Testis (tissue), 2 donors: ENCODE measurements at regions not wholly inside any gene's neighbourhood (a gene's known extent, or its start where the extent isn't known, plus 50 kb on each side); places are given as distances from the start of the nearest gene placed in this dataset.

Source experiments
- DNase-seq: peaks from one replicate; pipeline ENCODE4 v3.0.0-alpha.2; 2019
- H3K27ac ChIP-seq, 2 donors: fragments of 200-600 bp; sonication (generic); one replicate each; pipeline ENCODE4 v1.5.1; 2019
- H3K27me3 ChIP-seq: fragments of 200-600 bp; sonication (generic); one replicate; pipeline ENCODE4 v1.5.1; 2019
- H3K36me3 ChIP-seq: fragments of 200-600 bp; sonication (generic); one replicate; pipeline ENCODE4 v1.5.1; 2017; ENCODE audit warnings: low read depth; ENCODE audit errors: missing control alignments
- H3K4me1 ChIP-seq: fragments of 200-600 bp; sonication (generic); one replicate; pipeline ENCODE4 v1.5.1; 2019
- H3K4me3 ChIP-seq, 2 donors: fragments of 200-600 bp; sonication (generic); one replicate each; pipeline ENCODE4 v1.5.1; 2017 to 2019
- H3K9me3 ChIP-seq: fragments of 200-600 bp; sonication (generic); one replicate; pipeline ENCODE4 v1.5.1; 2017
- CTCF ChIP-seq, 3 experiments: fragments of 450-650 bp in 2 of 3; fragments of 200-600 bp in 1 of 3; sonication (generic) in 1 of 3; IDR thresholded peaks; one replicate each; pipeline ENCODE4 v1.5.1; 2016 to 2019; ENCODE audit warnings: antibody characterized with exemption in 3 of 3, mild to moderate bottlenecking in 2 of 3, moderate library complexity in 1 of 3
- POLR2A ChIP-seq: fragments of 450-650 bp; IDR thresholded peaks from one replicate; pipeline ENCODE4 v1.6.1; 2017; ENCODE audit warnings: antibody characterized with exemption, mild to moderate bottlenecking, moderate library complexity
- WGBS, 2 donors: methylation state at CpG; one replicate each; pipeline ENCODE4 v1.1.5; 2018; 5-methylcytosine and 5-hydroxymethylcytosine counted together
- intact Hi-C: fragments of 100-400 bp; cut with DNase I; formaldehyde crosslinking; loops from one replicate; pipeline ENCODE4 v1.15.1; 2023; ENCODE audit warnings: low total_unique reads

DNA sequence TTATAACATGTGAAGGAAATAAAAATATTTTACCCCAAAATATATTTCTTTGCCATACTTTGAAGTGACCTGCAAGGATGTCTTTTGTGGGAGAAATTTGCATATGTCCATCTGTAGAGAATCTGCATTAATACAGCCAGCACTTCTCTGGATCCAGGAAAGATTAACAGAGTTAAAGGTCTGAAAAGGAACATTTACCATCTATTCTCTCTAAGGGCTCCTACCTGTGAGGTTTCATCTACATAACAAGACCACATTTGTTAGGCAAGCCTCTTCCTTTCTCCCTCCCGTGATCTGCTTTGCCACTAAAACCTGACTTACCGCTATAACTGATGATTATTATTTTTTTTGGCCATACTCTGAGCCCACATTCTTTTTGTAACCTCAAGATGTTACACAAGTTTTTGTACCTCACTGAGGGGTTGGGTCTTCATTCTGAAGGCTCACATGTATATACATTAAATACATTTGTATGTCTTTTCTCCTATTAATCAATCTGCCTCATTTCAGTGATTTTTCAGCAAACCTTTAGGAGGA is 129.4 kb downstream of the AKR1D1 start:
- Histone ChIP-seq H3K27me3 (no peaks in the 10 kb centered on the region), H3K9me3 (no peaks in the 10 kb centered on the region), H3K4me3 (no peak overlapping the region), H3K4me1 (no peaks in the 10 kb centered on the region), H3K36me3 (no peaks in the 10 kb centered on the region), H3K27ac (no peak overlapping the region)
- DNase-seq = no peak
- TF ChIP-seq CTCF (IDR thresholded peaks at IDR 0.05) (no peak), POLR2A (no peak)
- WGBS, 2 donors = 68 to 80% methylated on average over 2 of the region's 2 CpGs
- intact Hi-C loops = no loop called here

GRCh38 chr7:138207555-138207971 is 131.3 kb downstream of the AKR1D1 start:
- Histone ChIP-seq H3K4me3 (no peak overlapping the region), H3K4me1 (no peaks in the 10 kb centered on the region), H3K9me3 (no peaks in the 10 kb centered on the region), H3K27ac (no peak overlapping the region), H3K36me3 (no peaks in the 10 kb centered on the region), H3K27me3 (no peaks in the 10 kb centered on the region)
- 67 to 75% methylated on average over 3 of the region's 3 CpGs for WGBS, 2 donors
- DNase-seq = no peak
- intact Hi-C loops = no loop called here
- TF ChIP-seq POLR2A (no peak), CTCF (IDR thresholded peaks at IDR 0.05) (no peak)

- Histone ChIP-seq H3K4me1 (no peaks in the 10 kb centered on the region), H3K27ac (no peak overlapping the region), H3K36me3 (no peaks in the 10 kb centered on the region), H3K4me3 (no peak overlapping the region), H3K27me3 (no peaks in the 10 kb centered on the region), H3K9me3 (no peaks in the 10 kb centered on the region)
- WGBS, 2 donors = 84 to 88% methylated on average over 3 of the region's 3 CpGs
- DNase-seq = no peak
- TF ChIP-seq POLR2A (no peak), CTCF (IDR thresholded peaks at IDR 0.05) (no peak)
- intact Hi-C loops = no loop called here
Observed at GRCh38 chr7:138208142-138208570, 131.9 kb downstream of the AKR1D1 start.

DNA sequence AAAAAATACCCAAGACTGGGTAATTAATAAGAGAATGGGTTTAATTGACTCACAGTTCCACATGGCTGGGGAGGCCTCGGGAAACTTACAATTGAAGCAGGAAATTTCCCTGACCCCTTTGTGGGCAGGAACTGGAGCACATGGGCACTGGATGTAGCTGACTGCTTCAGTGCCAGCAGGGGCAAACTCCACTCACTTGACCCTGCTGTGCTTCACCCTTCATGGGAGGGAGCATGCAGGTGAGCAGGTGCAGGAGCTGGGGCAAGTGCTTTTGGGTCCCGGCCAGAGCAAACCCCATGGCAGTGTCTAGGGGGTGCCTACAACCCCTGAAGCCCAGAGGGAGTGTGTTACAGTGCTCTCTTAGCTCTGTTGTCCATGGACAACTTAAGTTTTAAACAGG is 132.6 kb downstream of the AKR1D1 start:
- Histone ChIP-seq H3K27ac (no peak overlapping the region), H3K4me1 (no peaks in the 10 kb centered on the region), H3K36me3 (no peaks in the 10 kb centered on the region), H3K9me3 (no peaks in the 10 kb centered on the region), H3K4me3 (no peak overlapping the region), H3K27me3 (no peaks in the 10 kb centered on the region)
- 95 to 100% methylated on average over 1 to 2 of the region's 2 CpGs for WGBS, 2 donors
- DNase-seq = no peak
- TF ChIP-seq CTCF (IDR thresholded peaks at IDR 0.05) (no peak), POLR2A (no peak)
- intact Hi-C loops = no loop called here

- Histone ChIP-seq H3K9me3 (no peaks in the 10 kb centered on the region), H3K4me1 (no peaks in the 10 kb centered on the region), H3K4me3 (no peak overlapping the region), H3K27ac (no peak overlapping the region), H3K36me3 (no peaks in the 10 kb centered on the region), H3K27me3 (no peaks in the 10 kb centered on the region)
- intact Hi-C loops = no loop called here
- no peak for TF ChIP-seq POLR2A
- TF ChIP-seq CTCF (IDR thresholded peaks at IDR 0.05) = no peak
- no peak for DNase-seq
- 57 to 58% methylated on average over 2 of the region's 2 CpGs for WGBS, 2 donors
Observed at GRCh38 chr7:138212314-138212713, 136.1 kb downstream of the AKR1D1 start.
